CD14-positive monocyte (primary cell): ENCODE measurements at regions not wholly inside any gene's neighbourhood (a gene's known extent, or its start where the extent isn't known, plus 50 kb on each side); places are given as distances from the start of the nearest gene placed in this dataset.

Experiments used
- DNase-seq, 3 donors: peaks; one replicate each; pipeline ENCODE4 v3.0.0-alpha.2; 2011 to 2022
- H2AFZ ChIP-seq: 2 replicates; pipeline ENCODE4 v1.6.0; 2012; ENCODE audit warnings: mild to moderate bottlenecking, low read depth, low read length, inconsistent platforms; ENCODE audit not compliant: insufficient read depth, poor library complexity, severe bottlenecking
- H3K27ac ChIP-seq, 2 donors: 1 replicate in 1 of 2; 2 replicates in 1 of 2; pipeline ENCODE4 v1.5.1; 2012 to 2013; ENCODE audit warnings: low read length in 2 of 2, control low read depth in 1 of 2, inconsistent platforms in 1 of 2, low read depth in 1 of 2, mild to moderate bottlenecking in 1 of 2
- H3K27me3 ChIP-seq, 2 donors: one replicate each; pipeline versions ENCODE4 v1.6.0 to v1.6.1; 2011 to 2013; ENCODE audit warnings: low read length in 2 of 2; ENCODE audit not compliant: control insufficient read depth in 2 of 2, insufficient read depth in 2 of 2
- H3K36me3 ChIP-seq, 2 donors: replicated peaks in 1 of 2; 1 replicate in 1 of 2; 2 replicates in 1 of 2; pipeline versions ENCODE4 v1.5.1 to v1.6.1; 2012 to 2013; ENCODE audit warnings: low read length in 2 of 2, control low read depth in 1 of 2, inconsistent platforms in 1 of 2, mild to moderate bottlenecking in 1 of 2; ENCODE audit not compliant: insufficient read depth in 2 of 2, control insufficient read depth in 1 of 2
- H3K4me1 ChIP-seq, 2 donors: 1 replicate in 1 of 2; 2 replicates in 1 of 2; pipeline versions ENCODE4 v1.5.1 to v1.6.1; 2012 to 2013; ENCODE audit warnings: low read length in 2 of 2, control low read depth in 1 of 2, inconsistent platforms in 1 of 2, mild to moderate bottlenecking in 1 of 2, moderate library complexity in 1 of 2; ENCODE audit not compliant: insufficient read depth in 2 of 2, control insufficient read depth in 1 of 2
- H3K4me2 ChIP-seq: replicated peaks from 2 replicates; pipeline ENCODE3; 2012; ENCODE audit warnings: low read length, moderate library complexity, mild to moderate bottlenecking; ENCODE audit not compliant: poor library complexity, severe bottlenecking; ENCODE audit errors: extremely low read depth
- H3K4me3 ChIP-seq, 3 experiments: fragments of 200-600 bp in 1 of 3; sonication (generic) in 1 of 3; replicated peaks in 1 of 3; 1 replicate in 2 of 3; 2 replicates in 1 of 3; pipeline ENCODE4 v1.5.1; 2011 to 2013; ENCODE audit warnings: low read length in 3 of 3, mild to moderate bottlenecking in 3 of 3, control low read depth in 2 of 3, low read depth in 2 of 3, inconsistent platforms in 1 of 3, moderate library complexity in 1 of 3
- H3K79me2 ChIP-seq: 2 replicates; pipeline ENCODE4 v1.6.0; 2012; ENCODE audit warnings: mild to moderate bottlenecking, control low read depth, inconsistent platforms, low read length, moderate library complexity; ENCODE audit not compliant: insufficient read depth
- H3K9ac ChIP-seq: 2 replicates; pipeline ENCODE4 v1.6.0; 2017; ENCODE audit warnings: low read length, mild to moderate bottlenecking; ENCODE audit not compliant: insufficient read depth, poor library complexity, severe bottlenecking
- H3K9me3 ChIP-seq, 2 donors: replicated peaks in 1 of 2; 1 replicate in 1 of 2; 2 replicates in 1 of 2; pipeline versions ENCODE4 v1.5.1 to v1.6.1; 2012 to 2013; ENCODE audit warnings: low read length in 2 of 2, control low read depth in 1 of 2; ENCODE audit not compliant: control insufficient read depth in 1 of 2, insufficient read depth in 1 of 2
- H4K20me1 ChIP-seq: 2 replicates; pipeline ENCODE4 v1.6.0; 2012; ENCODE audit warnings: mild to moderate bottlenecking, low read length, control low read depth, moderate library complexity; ENCODE audit not compliant: insufficient read depth
- H3K27ac Mint-ChIP-seq, 7 donors: one replicate each; pipeline ENCODE4 v1.8.0; 2020; ENCODE audit warnings: mild to moderate bottlenecking in 7 of 7, mixed read lengths in 7 of 7, moderate library complexity in 6 of 7, inconsistent platforms in 2 of 7
- H3K27me3 Mint-ChIP-seq, 3 donors: one replicate each; pipeline ENCODE4 v1.8.0; 2021 to 2022; ENCODE audit warnings: low read depth in 3 of 3, mild to moderate bottlenecking in 3 of 3, mixed read lengths in 3 of 3, moderate library complexity in 3 of 3, inconsistent platforms in 1 of 3
- H3K36me3 Mint-ChIP-seq, 2 donors: one replicate each; pipeline ENCODE4 v1.8.0; 2020; ENCODE audit warnings: mixed read lengths in 2 of 2, inconsistent platforms in 1 of 2, mild to moderate bottlenecking in 1 of 2
- H3K4me1 Mint-ChIP-seq: one replicate; pipeline ENCODE4 v1.8.0; 2020; ENCODE audit warnings: mild to moderate bottlenecking, mixed read lengths
- H3K4me3 Mint-ChIP-seq, 2 donors: one replicate each; pipeline ENCODE4 v1.8.0; 2020; ENCODE audit warnings: mild to moderate bottlenecking in 2 of 2, mixed read lengths in 2 of 2, moderate library complexity in 1 of 2
- H3K9me3 Mint-ChIP-seq, 7 donors: one replicate each; pipeline ENCODE4 v1.8.0; 2020 to 2022; ENCODE audit warnings: mixed read lengths in 7 of 7, mild to moderate bottlenecking in 6 of 7, moderate library complexity in 6 of 7, inconsistent platforms in 2 of 7
- CTCF ChIP-seq: fragments of 200-600 bp; IDR thresholded peaks from one replicate; pipeline ENCODE4 v1.8.0; 2022; ENCODE audit warnings: antibody characterized with exemption, mild to moderate bottlenecking
- WGBS: methylation state at CpG from one replicate; pipeline ENCODE4 v1.1.5; 2013; ENCODE audit warnings: missing lambda C conversion rate; ENCODE audit not compliant: insufficient coverage; 5-methylcytosine and 5-hydroxymethylcytosine counted together
- intact Hi-C, 2 donors: fragments of 100-400 bp; cut with micrococcal nuclease; formaldehyde crosslinking; loops; one replicate each; pipeline versions ENCODE4 v1.15.0 to v1.15.1; 2023

GRCh38 chr10:111275091-111275490 is 198.3 kb downstream of the ADRA2A start:
- intact Hi-C loops: no loop called here
- TF ChIP-seq CTCF: no peak
- H3K9me3 ChIP-seq: no peaks in the 10 kb centered on the region

GRCh38 chr10:111277661-111278060 is 200.8 kb downstream of the ADRA2A start:
- WGBS: 86% methylated on average over 5 of the region's 6 CpGs

More at GRCh38 chr10:111275091-111275490, 198.3 kb downstream of the ADRA2A start:
- Histone ChIP-seq H3K4me3 (no peak overlapping the region), H3K4me1 (no peaks in the 10 kb centered on the region), H2AFZ (no peak overlapping the region), H3K36me3 (no peaks in the 10 kb centered on the region), H3K4me2 (no peak overlapping the region), H3K27ac (no peak overlapping the region), H4K20me1 (no peaks in the 10 kb centered on the region), H3K9ac (no peak overlapping the region), H3K79me2 (no peaks in the 10 kb centered on the region), H3K27me3 (no peaks in the 10 kb centered on the region)
- peaks cover 4 to 8% (median 7%) of the 10 kb centered on the region in 3 donors for H3K27me3 Mint-ChIP-seq
- H3K9me3 Mint-ChIP-seq: peaks cover 0 to 6% (median 0%) of the 10 kb centered on the region in 7 donors
- H3K36me3 Mint-ChIP-seq: no peaks in the 10 kb centered on the region
- no peak for DNase-seq
- no peak overlapping the region for H3K4me3 Mint-ChIP-seq
- H3K4me1 Mint-ChIP-seq: no peaks in the 10 kb centered on the region
- H3K27ac Mint-ChIP-seq: no peak overlapping the region
- WGBS: 86% methylated on average over 1 of the region's 1 CpG

More at GRCh38 chr10:111277661-111278060, 200.8 kb downstream of the ADRA2A start:
- no peak overlapping the region for H2AFZ ChIP-seq
- H3K9me3 ChIP-seq: no peaks in the 10 kb centered on the region
- Mint-ChIP-seq H3K27ac (no peak overlapping the region), H3K27me3 (peaks cover 2 to 7% (median 3%) of the 10 kb centered on the region in 3 donors), H3K4me3 (no peak overlapping the region), H3K4me1 (no peaks in the 10 kb centered on the region), H3K9me3 (peaks cover 0 to 6% (median 0%) of the 10 kb centered on the region in 7 donors), H3K36me3 (no peaks in the 10 kb centered on the region)
- H4K20me1 ChIP-seq: no peaks in the 10 kb centered on the region
- no peak overlapping the region for H3K27ac ChIP-seq
- no peak overlapping the region for H3K9ac ChIP-seq
- H3K4me2 ChIP-seq: no peak overlapping the region
- H3K79me2 ChIP-seq: no peaks in the 10 kb centered on the region
- no peak overlapping the region for H3K4me3 ChIP-seq
- H3K36me3 ChIP-seq: no peaks in the 10 kb centered on the region
- intact Hi-C loops: no loop called here
- no peaks in the 10 kb centered on the region for H3K27me3 ChIP-seq
- no peak for DNase-seq
- no peaks in the 10 kb centered on the region for H3K4me1 ChIP-seq
- no peak for TF ChIP-seq CTCF
